Uterus (tissue), 2 donors: ENCODE measurements at regions not wholly inside any gene's neighbourhood (a gene's known extent, or its start where the extent isn't known, plus 50 kb on each side); places are given as distances from the start of the nearest gene placed in this dataset.

Experiments used
- CTCF ChIP-seq, 4 experiments: fragments of 200-600 bp in 2 of 4; fragments of 450-650 bp in 2 of 4; sonication (generic) in 2 of 4; IDR thresholded peaks; one replicate each; pipeline ENCODE4 v1.5.1; 2016 to 2019; ENCODE audit warnings: antibody characterized with exemption in 4 of 4, mild to moderate bottlenecking in 2 of 4, moderate library complexity in 1 of 4
- POLR2A ChIP-seq, 2 donors: fragments of 450-650 bp; IDR thresholded peaks; one replicate each; pipeline ENCODE4 v1.6.1; 2016; ENCODE audit warnings: antibody characterized with exemption in 2 of 2, mild to moderate bottlenecking in 1 of 2, moderate library complexity in 1 of 2

- no peak for TF ChIP-seq CTCF (IDR thresholded peaks at IDR 0.05)
- TF ChIP-seq POLR2A (IDR thresholded peaks at IDR 0.05): no peak
Measured at GRCh38 chr2:4976407-4976806, 715.8 kb upstream of the SOX11 start.
